ENCODE measurements at regions not wholly inside any gene's neighbourhood (a gene's known extent, or its start where the extent isn't known, plus 50 kb on each side); places are given as distances from the start of the nearest gene placed in this dataset.

GRCh38 chr9:82117026-82117811, 128.6 kb downstream of the SPATA31D1 start:
- TF ChIP-seq CTCF (IDR thresholded peaks at IDR 0.05) (no peak), POLR2A (IDR thresholded peaks at IDR 0.05) (no peak)

Data from lower leg skin (tissue), 3 donors.